ENCODE measurements at regions not wholly inside any gene's neighbourhood (a gene's known extent, or its start where the extent isn't known, plus 50 kb on each side); places are given as distances from the start of the nearest gene placed in this dataset.
"Not testable (repeated sequence)": the region's sequence is repeated elsewhere in the genome, so short reads cannot be mapped to it uniquely, and the experiment has no call there.

GRCh38 chr18:4541588-4541987, 86.5 kb upstream of the DLGAP1 start:
- 88 to 95% methylated on average over 2 to 3 of the region's 3 CpGs for WGBS, 2 experiments
- no peaks in the 10 kb centered on the region for H3K9me3 ChIP-seq (ENCODE audit: control insufficient read depth, low read length)
- no peak overlapping the region for H3K27ac ChIP-seq (ENCODE audit: insufficient read depth, low read depth, low read length, poor library complexity, severe bottlenecking)
- H3K4me1 ChIP-seq (ENCODE audit: control insufficient read depth, insufficient read depth, low read length) = no peaks in the 10 kb centered on the region
- no peaks in the 10 kb centered on the region for H3K27me3 ChIP-seq (ENCODE audit: control insufficient read depth, insufficient read depth, low read length, poor library complexity, severe bottlenecking)
- H3K36me3 ChIP-seq (ENCODE audit: control insufficient read depth, insufficient read depth, low read length) = no peaks in the 10 kb centered on the region
- H3K4me3 ChIP-seq (ENCODE audit: insufficient read depth, low read depth, low read length) = no peak overlapping the region

- Histone ChIP-seq H3K4me3 (ENCODE audit: insufficient read depth, low read depth, low read length) (no peak overlapping the region), H3K36me3 (ENCODE audit: control insufficient read depth, insufficient read depth, low read length) (no peaks in the 10 kb centered on the region), H3K9me3 (ENCODE audit: control insufficient read depth, low read length) (no peaks in the 10 kb centered on the region), H3K4me1 (ENCODE audit: control insufficient read depth, insufficient read depth, low read length) (no peaks in the 10 kb centered on the region), H3K27ac (ENCODE audit: insufficient read depth, low read depth, low read length, poor library complexity, severe bottlenecking) (no peak overlapping the region), H3K27me3 (ENCODE audit: control insufficient read depth, insufficient read depth, low read length, poor library complexity, severe bottlenecking) (no peaks in the 10 kb centered on the region)
Observed at GRCh38 chr18:4536447-4536846, 81.3 kb upstream of the DLGAP1 start.

GRCh38 chr18:4528405-4528804, 73.3 kb upstream of the DLGAP1 start:
- H3K27me3 ChIP-seq (ENCODE audit: control insufficient read depth, insufficient read depth, low read length, poor library complexity, severe bottlenecking) = no peaks in the 10 kb centered on the region
- H3K4me1 ChIP-seq (ENCODE audit: control insufficient read depth, insufficient read depth, low read length) = no peaks in the 10 kb centered on the region
- no peak overlapping the region for H3K27ac ChIP-seq (ENCODE audit: insufficient read depth, low read depth, low read length, poor library complexity, severe bottlenecking)
- H3K9me3 ChIP-seq (ENCODE audit: control insufficient read depth, low read length) = no peaks in the 10 kb centered on the region
- no peaks in the 10 kb centered on the region for H3K36me3 ChIP-seq (ENCODE audit: control insufficient read depth, insufficient read depth, low read length)
- H3K4me3 ChIP-seq (ENCODE audit: insufficient read depth, low read depth, low read length) = no peak overlapping the region

- 83 to 85% methylated on average over 10 of the region's 10 CpGs for WGBS, 2 experiments
- H3K4me1 ChIP-seq (ENCODE audit: control insufficient read depth, insufficient read depth, low read length); H3K27me3 ChIP-seq (ENCODE audit: control insufficient read depth, insufficient read depth, low read length, poor library complexity, severe bottlenecking); H3K36me3 ChIP-seq (ENCODE audit: control insufficient read depth, insufficient read depth, low read length); H3K4me3 ChIP-seq (ENCODE audit: insufficient read depth, low read depth, low read length); H3K27ac ChIP-seq (ENCODE audit: insufficient read depth, low read depth, low read length, poor library complexity, severe bottlenecking); H3K9me3 ChIP-seq (ENCODE audit: control insufficient read depth, low read length): not testable (repeated sequence)
Observed at GRCh38 chr18:4527826-4528225, 72.7 kb upstream of the DLGAP1 start.

- Histone ChIP-seq H3K36me3 (ENCODE audit: control insufficient read depth, insufficient read depth, low read length) (no peaks in the 10 kb centered on the region), H3K27ac (ENCODE audit: insufficient read depth, low read depth, low read length, poor library complexity, severe bottlenecking) (no peak overlapping the region), H3K4me1 (ENCODE audit: control insufficient read depth, insufficient read depth, low read length) (no peaks in the 10 kb centered on the region), H3K4me3 (ENCODE audit: insufficient read depth, low read depth, low read length) (no peak overlapping the region), H3K9me3 (ENCODE audit: control insufficient read depth, low read length) (no peaks in the 10 kb centered on the region), H3K27me3 (ENCODE audit: control insufficient read depth, insufficient read depth, low read length, poor library complexity, severe bottlenecking) (no peaks in the 10 kb centered on the region)
- WGBS, 2 experiments = 53 to 80% methylated on average over 1 to 4 of the region's 4 CpGs
Observed at GRCh38 chr18:4524096-4524495, 69.0 kb upstream of the DLGAP1 start.

GRCh38 chr18:4511166-4511565, 56.1 kb upstream of the DLGAP1 start:
- Histone ChIP-seq H3K4me3 (ENCODE audit: insufficient read depth, low read depth, low read length) (no peak overlapping the region), H3K9me3 (ENCODE audit: control insufficient read depth, low read length) (no peaks in the 10 kb centered on the region), H3K27ac (ENCODE audit: insufficient read depth, low read depth, low read length, poor library complexity, severe bottlenecking) (no peak overlapping the region), H3K36me3 (ENCODE audit: control insufficient read depth, insufficient read depth, low read length) (no peaks in the 10 kb centered on the region), H3K27me3 (ENCODE audit: control insufficient read depth, insufficient read depth, low read length, poor library complexity, severe bottlenecking) (no peaks in the 10 kb centered on the region), H3K4me1 (ENCODE audit: control insufficient read depth, insufficient read depth, low read length) (no peaks in the 10 kb centered on the region)
- 92 to 97% methylated on average over 6 of the region's 6 CpGs for WGBS, 2 experiments

- H3K4me1 ChIP-seq (ENCODE audit: control insufficient read depth, insufficient read depth, low read length) = no peaks in the 10 kb centered on the region
- H3K4me3 ChIP-seq (ENCODE audit: insufficient read depth, low read depth, low read length) = no peak overlapping the region
Observed at GRCh38 chr18:4510711-4511110, 55.6 kb upstream of the DLGAP1 start.

GRCh38 chr18:4510160-4510559, 55.1 kb upstream of the DLGAP1 start:
- 95 to 96% methylated on average over 8 of the region's 9 CpGs for WGBS, 2 experiments
- H3K9me3 ChIP-seq (ENCODE audit: control insufficient read depth, low read length) = no peaks in the 10 kb centered on the region
- no peaks in the 10 kb centered on the region for H3K27me3 ChIP-seq (ENCODE audit: control insufficient read depth, insufficient read depth, low read length, poor library complexity, severe bottlenecking)
- H3K27ac ChIP-seq (ENCODE audit: insufficient read depth, low read depth, low read length, poor library complexity, severe bottlenecking) = no peak overlapping the region
- H3K4me3 ChIP-seq (ENCODE audit: insufficient read depth, low read depth, low read length) = no peak overlapping the region
- no peaks in the 10 kb centered on the region for H3K4me1 ChIP-seq (ENCODE audit: control insufficient read depth, insufficient read depth, low read length)
- no peaks in the 10 kb centered on the region for H3K36me3 ChIP-seq (ENCODE audit: control insufficient read depth, insufficient read depth, low read length)

More at GRCh38 chr18:4510711-4511110, 55.6 kb upstream of the DLGAP1 start:
- no peaks in the 10 kb centered on the region for H3K9me3 ChIP-seq (ENCODE audit: control insufficient read depth, low read length)
- no peaks in the 10 kb centered on the region for H3K27me3 ChIP-seq (ENCODE audit: control insufficient read depth, insufficient read depth, low read length, poor library complexity, severe bottlenecking)
- no peak overlapping the region for H3K27ac ChIP-seq (ENCODE audit: insufficient read depth, low read depth, low read length, poor library complexity, severe bottlenecking)
- 90% methylated on average over 1 of the region's 1 CpG for WGBS, 2 experiments
- no peaks in the 10 kb centered on the region for H3K36me3 ChIP-seq (ENCODE audit: control insufficient read depth, insufficient read depth, low read length)

All from ectodermal cell (in vitro differentiated cells).